HG02763 (cell line): ENCODE measurements at regions not wholly inside any gene's neighbourhood (a gene's known extent, or its start where the extent isn't known, plus 50 kb on each side); places are given as distances from the start of the nearest gene placed in this dataset.
A peak's percentile ranks its signal among the peaks of the same experiment; 100 is the strongest.

ENCODE experiments used
- ATAC-seq: cut with Tn5 transposase; IDR thresholded peaks from one replicate; pipeline ENCODE4 v1.9.1; 2021; ENCODE audit warnings: mild to moderate bottlenecking, moderate library complexity; ENCODE audit not compliant: unreplicated experiment

DNA sequence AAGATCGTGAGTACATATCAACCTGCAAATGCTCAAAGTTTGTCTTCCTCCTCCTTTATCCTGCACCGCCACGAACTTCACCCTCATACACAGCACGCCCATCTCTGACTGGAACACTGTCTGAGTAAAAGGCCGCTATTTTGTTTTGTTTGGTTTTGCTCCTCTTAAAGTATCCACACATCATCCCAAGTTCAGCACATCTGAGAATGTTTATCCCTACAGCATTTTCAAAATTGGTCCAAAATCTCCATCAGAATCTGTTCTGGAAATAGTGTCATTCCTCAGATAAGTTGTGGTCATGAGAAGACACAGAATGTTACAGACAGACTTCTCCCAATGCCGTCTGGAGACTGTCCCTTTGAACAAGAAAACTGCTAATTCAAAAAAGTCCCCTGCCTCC, 251.6 kb upstream of the ARID1B start:
- ATAC-seq, result no peak

DNA sequence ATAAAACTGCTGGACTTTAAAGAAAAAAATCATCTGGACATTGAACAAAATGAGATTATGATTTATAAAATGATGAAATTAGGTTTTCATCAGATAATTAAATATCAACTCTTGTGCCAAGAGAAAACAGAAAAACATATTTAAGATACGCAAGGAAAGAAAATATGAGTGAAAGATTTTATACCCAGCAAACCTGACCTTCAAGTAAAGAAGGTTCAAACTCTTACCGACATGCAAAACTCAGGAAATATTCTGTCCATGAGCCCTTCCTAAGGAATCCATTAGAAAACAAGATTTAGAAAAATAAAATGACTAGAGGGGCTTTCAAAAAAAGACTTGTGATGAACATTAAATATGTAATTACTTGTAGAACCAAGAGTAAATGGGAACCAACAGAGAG, 257.2 kb upstream of the ARID1B start:
- no peak for ATAC-seq

DNA sequence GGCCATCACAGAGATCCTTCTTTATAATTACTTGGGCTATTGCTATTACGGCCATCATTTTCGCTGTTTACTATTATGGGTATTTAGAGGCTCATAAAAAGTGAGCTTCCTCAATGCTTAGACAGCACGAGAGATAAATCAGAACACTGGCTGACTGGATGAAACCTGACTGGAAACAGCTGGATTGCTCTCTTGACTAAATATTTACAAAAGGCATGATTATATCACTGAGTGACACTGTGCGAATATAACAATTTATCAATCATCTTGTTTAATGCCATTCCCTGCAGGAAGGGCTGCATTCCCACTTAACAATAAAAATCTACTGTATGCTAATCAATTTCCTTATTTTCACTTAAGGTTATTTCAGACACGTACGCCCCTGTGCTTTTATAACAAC, 260.1 kb upstream of the ARID1B start:
- ATAC-seq, result no peak

DNA sequence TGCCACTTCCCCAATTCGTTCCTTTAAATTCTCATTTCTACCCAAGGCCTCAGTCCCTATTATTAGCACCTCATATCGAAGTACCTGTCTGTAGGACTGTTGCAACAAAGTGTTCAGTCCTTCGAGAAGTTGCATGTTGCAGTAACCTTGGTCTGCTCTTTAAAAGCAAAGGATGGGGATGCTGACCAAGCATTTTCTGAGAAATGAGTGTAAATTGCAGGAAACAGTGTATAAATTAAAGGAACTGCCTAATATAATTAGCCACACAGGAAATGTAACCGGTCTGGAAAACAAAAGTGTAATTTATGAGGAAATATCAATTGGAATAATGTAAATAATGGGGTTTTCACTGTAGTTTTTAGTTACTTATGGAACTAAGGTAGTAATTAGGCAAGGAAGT, 261.9 kb upstream of the ARID1B start:
- ATAC-seq, result no peak

DNA sequence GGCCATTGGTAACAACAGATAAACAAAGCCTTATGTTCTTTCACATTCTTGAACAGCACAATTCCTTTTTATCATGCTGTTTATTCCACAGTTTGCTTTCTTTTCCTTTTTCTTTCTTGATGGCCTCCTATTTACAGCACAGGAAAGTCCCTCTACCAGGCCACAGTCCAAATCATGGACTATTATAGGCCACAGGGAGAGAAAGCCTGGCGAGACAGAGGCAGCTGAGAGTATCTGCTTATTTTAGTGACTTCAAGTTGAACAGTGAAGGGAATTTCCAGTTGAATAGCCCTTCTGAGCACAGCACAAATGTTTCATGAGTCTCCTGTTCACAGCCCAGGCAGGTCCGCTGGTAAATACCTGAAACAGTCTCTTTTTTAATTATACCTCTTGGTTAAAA, 263.7 kb upstream of the ARID1B start:
- no peak for ATAC-seq

DNA sequence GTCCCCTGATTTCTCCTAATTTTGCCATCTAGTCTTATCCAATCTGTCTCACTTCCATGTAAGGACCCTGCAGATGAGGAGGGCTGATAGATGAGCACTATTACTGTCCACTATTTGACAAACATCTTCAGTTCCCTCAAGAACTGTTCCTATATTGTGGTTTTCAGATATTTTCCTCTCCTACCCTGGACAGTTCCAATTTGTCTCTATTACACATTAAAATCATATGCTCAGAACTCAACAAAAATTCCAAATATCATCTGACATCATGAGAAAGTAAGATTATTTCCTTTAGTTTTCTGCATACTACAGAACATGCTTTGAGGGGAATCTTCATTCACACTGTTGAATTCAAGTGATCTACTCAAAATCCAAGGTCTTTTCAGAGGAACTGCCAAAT, 265.6 kb upstream of the ARID1B start:
- no peak for ATAC-seq

DNA sequence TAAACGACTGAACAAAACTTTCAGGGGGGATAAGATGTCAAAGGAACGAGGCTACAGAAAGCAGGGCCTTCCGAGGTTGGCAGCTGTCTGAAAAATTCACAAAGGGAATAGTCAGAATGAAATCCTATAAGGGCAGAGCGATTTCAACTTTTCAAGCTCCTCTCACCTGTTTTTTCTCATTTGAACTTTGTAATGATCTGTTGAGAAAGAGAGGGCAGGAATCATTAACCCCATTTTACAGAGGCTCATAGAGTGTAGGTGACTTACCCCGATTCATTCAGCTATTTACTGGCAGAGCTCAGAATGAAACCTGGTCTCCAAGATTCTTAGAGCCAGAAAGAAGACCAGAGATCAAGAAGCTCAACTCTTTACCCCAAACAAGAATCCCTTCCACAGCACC, 266.1 kb upstream of the ARID1B start:
- no peak for ATAC-seq

DNA sequence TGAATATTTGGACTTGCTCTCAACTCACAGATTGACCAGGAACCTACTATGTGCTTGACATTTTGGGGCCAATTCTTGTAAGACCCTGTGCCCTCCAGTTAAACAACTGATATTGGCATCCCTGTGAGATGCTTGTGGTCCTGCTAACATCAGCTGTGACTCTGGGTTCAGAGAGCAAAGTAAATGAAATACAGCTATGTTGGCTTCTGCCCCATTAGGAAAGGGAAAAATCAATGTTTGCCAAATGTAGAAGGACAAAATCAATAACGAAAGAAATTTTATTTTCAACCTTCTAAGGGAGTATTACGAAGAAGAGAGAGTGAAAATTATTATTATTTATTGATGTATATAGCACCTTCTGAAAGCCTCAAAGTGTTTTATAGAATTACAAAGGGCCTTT, 266.9 kb upstream of the ARID1B start:
- ATAC-seq, result no peak

DNA sequence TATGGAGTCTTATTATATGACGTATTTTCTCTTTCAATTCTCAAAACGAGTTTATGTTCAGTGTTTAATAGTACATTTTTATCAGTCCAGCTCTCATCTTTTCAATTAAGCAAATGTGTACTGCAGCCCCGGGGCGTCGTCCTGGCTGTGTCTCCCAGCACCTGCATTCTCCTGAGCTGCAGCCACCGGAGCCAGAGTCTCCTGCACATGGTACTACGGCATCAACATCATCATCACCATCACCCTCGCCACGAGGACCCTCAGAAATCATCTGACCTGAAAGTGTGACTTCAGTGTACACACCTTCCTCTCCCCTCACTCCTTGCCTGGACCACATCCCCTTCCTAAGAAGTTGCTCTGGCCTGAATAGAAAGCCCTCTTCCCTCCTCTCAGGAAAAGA, 267.7 kb upstream of the ARID1B start:
- no peak for ATAC-seq

DNA sequence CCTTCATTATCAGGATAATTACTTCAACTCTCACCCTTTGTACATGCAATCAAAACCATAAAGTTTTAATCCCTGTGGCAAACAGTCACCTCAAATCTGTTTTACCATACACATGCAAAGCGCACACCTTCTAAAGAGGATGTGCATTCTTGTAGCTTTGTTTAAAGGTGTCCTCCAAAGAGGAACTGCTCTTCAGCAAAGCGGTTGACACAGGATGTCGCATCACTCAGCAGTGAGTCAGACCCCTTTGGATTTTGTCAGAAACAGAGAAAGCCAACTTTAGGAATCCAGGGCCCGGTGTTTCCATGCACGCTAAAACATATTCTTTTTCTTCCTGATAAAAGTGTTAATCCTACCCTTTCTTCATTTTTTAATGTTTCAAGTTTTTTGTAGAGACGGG, 268.3 kb upstream of the ARID1B start:
- no peak for ATAC-seq

DNA sequence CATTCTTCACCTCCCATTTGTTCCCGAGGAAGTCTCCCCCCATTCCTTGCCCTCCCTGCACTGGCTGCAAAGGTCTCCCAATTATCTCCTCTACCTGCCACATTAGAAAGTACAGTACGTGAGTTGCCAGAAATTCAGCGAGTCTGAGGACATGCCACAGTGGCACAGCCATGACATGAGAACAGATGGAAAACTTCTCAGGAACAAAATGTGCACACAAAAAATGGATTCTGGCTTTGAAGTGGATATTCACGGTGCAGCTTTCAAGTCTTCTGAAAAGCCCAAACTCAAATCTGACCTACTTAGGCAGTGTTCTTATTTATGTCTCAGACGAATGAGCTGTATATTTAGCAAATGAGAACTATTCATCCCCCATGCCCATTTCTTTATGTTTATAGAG, 269.1 kb upstream of the ARID1B start:
- ATAC-seq, result no peak

DNA sequence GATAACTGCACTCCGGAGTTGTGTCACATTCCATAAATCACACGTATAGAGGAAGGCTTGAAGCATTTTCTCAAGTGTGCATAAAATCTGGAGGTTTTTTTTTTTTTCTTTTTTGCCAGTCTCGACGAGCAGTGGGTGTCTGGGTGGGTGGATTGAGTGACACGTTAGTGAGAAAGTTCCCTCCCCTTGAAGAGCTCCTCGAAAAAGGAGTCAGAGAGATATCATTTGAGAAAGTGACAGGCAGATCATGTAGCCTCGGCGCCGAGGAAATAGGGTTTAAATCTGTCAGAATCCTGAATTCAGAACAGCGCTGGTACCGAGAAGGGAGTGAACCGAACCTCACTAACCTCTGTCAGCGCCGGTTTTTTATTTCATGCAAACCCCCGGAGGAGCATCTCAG, 269.5 kb upstream of the ARID1B start:
- no peak for ATAC-seq

DNA sequence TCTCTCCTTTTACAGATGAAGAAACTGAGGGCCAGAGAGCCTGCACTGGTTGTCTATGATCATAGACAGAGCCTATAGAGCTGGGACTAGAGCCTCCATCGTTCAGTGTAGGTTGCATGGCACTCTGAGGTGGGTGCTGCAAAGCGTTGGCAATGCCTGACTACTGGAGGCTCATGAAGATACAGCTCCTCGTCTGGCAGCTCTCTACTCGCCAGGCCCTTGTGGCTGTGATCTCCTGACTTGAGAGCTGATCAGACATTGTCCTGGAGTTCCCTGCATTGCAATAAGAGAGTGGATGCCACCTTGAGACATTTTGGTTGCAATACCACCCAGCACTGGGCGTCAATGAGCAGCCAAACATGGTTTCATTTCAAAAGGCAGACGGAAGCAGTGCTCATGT, 270.1 kb upstream of the ARID1B start:
- ATAC-seq, result no peak

DNA sequence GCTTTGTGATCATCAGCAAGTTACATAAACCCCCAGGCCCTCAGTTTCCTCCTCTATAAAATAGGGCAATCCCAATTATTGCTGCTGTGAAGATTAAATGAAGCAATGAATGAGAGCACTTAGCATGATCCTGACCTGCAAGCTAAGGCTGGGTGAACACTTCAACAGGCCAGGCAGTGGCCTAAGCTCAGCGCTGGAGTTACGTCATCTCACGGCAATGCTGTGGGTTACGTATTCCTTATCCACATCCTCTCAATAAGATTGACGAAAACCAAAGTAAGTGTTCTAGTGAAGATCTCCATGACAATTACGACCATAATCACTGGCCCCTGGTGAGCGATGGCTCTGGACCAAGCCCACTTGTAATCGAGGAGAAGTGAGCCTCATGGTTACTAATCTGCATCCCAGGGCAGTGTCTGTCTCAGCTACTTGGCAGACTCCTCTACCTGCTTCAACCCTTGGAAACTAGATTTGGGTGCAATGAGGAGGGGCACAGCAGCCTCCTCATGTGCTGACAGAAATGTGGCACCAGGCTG, 274.1 kb upstream of the ARID1B start:
- ATAC-seq, result no peak

DNA sequence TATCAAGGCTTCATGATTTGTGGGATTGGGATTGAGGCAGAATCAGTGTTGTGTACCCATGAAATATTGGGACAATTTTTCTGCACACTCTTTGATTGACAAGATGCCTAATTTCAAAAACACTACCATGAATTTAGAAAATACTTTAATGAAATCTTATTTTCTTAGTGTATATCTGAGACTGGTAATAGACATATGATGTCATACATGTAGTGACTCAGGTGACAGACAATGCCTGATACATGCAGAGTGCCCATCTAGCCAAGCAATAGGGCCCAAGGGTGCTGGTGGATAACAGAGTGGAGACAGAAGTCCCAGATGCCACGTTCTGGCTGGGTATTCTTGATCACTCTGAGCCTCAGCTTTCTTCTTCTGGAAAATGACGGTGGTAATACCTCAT, 279.6 kb upstream of the ARID1B start:
- ATAC-seq, result no peak

DNA sequence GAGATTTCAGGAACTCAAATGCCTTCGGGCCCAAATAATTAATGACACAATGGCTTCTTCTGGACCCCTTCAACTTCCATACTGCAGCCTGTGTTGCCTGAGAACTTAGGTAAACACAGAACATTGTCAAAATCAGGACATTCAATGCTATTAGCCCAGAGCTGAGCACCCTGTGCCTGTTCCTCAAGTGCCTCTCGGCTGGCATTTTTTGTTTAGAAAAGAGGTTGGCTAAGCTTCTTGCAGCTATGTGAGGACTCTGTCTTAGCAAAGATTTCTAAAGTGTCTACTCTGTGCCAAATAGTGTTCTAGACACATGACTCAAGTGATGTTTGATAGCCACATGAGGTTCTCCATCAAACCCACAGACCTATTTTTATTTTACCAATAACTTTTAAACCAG, 289.3 kb upstream of the ARID1B start:
- no peak for ATAC-seq

DNA sequence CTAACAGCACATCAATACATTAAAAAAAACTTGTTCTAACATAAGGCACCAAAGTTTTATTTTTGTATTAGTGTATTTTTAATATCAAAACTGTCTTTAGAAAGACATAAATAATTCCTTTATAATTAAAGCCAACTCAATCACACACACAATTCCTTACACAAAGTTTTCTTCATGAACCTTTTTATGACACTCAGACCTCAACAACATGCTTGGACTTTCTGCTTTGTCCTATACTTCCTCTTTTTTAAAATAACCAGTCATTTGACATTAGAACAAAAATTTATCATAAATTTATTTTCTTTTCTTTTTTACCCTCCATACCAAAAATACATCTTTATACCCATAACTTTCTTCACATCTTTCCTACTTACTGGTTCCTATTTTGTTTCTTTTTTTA, 292.0 kb upstream of the ARID1B start:
- no peak for ATAC-seq

DNA sequence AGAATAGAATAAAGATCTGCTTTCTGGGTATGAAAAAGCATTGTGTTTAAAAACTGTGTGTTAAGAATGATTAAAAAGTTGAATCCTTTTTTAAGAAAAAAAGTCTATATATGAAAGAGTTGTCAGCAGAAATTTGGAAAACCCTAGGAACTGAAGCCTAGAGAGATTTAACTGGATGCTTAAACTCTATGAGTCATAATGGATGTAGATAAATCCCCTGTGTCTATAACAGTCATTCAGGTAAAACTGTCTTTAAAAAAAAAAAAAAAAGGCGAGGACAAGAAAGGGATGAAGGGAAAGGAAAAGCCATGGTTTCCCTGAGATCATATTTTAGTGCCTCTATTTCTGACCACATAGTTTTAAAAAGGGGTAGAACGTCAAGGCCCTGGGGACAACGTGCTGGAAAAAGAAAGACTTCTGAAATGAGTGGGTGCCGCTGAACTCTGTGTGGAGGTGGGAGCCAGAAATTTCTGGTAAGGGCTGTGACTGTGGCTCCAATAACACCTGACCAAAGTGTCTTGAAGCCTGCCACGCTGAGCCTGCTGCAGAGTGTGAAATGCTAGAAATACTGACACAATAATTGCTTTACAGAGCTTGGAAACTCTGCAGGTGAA, 302.6 kb upstream of the ARID1B start:
- ATAC-seq, result peak; percentile 48

DNA sequence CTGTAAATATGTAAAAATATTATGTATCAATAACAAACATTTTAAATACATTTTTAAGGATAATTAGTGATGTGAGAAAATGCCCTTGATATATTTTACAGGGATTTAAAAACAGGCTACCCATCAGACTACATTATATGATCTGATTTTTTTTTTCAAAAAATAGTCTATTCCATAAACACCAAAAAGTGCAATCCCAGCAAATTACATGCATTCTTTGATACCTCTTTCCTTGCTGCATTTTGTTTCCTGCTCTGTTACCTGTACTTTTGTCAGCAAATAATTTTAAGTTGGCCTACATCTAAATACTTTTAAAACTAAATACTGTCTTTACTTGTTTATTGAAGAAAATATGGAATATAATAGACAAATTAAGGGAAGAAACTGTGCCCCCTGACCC, 306.2 kb upstream of the ARID1B start:
- no peak for ATAC-seq

DNA sequence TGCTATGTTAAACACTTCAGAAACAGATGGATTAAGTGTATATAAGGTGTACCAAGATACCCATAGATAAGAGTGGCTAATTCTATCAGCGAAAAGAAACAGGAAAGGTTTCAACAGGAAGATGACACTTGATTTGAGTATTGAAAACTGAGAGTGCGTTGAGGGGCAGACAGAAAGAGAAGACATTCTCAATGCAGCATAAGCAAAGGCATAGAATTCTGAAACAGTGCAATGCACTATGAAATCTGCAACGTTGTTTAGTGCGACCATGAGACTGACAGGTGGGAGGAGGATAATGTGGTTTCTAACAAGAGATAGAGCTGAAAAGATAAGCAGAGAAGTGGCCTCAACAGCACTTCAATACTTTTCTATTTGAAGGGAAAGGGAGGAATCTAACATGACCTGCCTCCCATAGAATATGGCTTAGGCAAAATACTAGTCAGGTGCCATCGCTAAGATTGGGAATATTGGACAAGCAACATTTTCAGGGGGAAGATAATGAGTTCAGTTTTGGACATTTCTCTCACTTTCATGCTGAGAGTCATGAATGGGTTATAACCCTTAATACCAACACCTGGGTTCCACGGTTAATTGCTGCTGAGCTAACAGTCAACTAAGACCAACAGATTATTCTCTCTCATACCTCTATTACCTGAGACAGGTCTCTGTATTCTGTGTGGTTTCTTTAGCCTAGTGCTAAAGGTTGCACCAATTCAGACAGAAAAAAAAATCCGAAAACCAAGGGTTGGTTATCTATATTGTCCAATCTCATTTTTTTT, 312.9 kb upstream of the ARID1B start:
- no peak for ATAC-seq

DNA sequence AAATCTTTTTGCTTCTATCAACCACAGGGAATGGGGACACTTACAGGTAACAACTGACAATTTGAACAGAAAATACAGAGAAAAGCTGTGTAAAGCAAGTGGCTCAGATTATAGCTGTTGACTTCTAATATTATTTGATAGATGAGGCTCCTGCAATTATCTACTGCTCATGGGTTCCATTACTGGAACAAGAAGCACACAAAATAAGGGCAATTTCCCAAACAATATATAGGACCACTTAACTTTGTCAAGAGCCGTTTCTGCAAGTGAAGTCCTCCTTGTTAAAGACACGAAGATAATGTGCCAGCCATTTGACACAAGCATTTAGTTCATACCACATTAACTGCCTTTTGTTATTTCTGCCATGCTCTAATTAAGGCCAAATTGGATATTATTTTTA, 315.5 kb upstream of the ARID1B start:
- no peak for ATAC-seq

DNA sequence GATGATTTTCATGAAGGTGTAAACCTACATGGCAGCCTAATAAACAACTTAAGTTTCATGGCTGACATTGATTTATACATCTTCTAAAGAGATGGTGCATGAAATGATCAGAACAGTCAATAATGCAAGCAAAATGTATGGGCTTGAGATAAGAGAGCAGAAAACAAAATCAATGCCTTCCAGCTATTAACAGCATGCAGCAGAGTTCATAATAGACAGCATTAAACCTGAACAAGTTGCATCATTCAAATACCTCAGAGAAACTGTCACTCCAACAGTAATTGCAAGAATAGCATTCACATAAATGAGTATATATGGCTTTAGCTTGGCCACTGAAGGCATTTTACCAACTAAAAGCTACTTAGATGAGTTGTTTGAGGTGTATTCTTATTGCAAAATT, 319.6 kb upstream of the ARID1B start:
- ATAC-seq, result no peak

DNA sequence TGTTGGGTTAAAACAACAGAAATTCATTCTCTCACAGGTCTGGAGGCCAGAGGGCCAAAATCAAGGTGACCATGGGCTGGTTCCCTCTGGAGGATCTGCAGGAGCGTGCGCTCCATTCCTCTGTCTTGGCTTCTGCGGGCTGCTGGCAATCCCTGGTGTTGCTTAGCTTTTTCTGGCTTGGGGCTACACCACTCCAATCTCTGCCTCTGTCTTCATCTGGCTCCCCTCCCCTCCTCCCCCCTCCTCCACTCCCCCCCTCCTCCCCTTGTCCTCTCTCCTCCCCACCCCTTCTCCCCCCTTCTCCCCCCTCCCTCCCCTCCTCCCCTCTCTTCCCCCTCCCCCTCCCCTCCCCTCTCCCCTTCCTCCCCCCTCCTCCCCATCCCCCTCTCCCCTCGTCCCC, 321.3 kb upstream of the ARID1B start:
- no peak for ATAC-seq
